Breast epithelium (tissue), 4 donors: ENCODE measurements at regions not wholly inside any gene's neighbourhood (a gene's known extent, or its start where the extent isn't known, plus 50 kb on each side); places are given as distances from the start of the nearest gene placed in this dataset.

ENCODE experiments used
- DNase-seq, 2 donors: peaks; one replicate each; pipeline ENCODE4 v3.0.0-alpha.2; 2019; ENCODE audit warnings: low spot score in 2 of 2
- H3K27ac ChIP-seq, 2 donors: fragments of 200-600 bp; sonication (generic) in 1 of 2; one replicate each; pipeline ENCODE4 v1.5.1; 2016 to 2019; ENCODE audit warnings: mild to moderate bottlenecking in 1 of 2
- H3K27me3 ChIP-seq, 2 donors: fragments of 200-600 bp; sonication (generic) in 1 of 2; one replicate each; pipeline versions ENCODE4 v1.5.1 to v1.6.0; 2017 to 2019; ENCODE audit warnings: control low read depth in 1 of 2, mild to moderate bottlenecking in 1 of 2
- H3K36me3 ChIP-seq: fragments of 200-600 bp; one replicate; pipeline ENCODE4 v1.5.1; 2019
- H3K4me1 ChIP-seq, 2 donors: fragments of 200-600 bp; sonication (generic); one replicate each; pipeline ENCODE4 v1.5.1; 2016 to 2019; ENCODE audit warnings: control low read depth in 1 of 2
- H3K4me3 ChIP-seq, 3 donors: fragments of 200-600 bp; sonication (generic); 1 replicate in 2 of 3; 2 replicates in 1 of 3; pipeline ENCODE4 v1.5.1; 2016 to 2019; ENCODE audit warnings: mild to moderate bottlenecking in 3 of 3, moderate library complexity in 2 of 3
- H3K9me3 ChIP-seq, 2 donors: fragments of 200-600 bp; sonication (generic) in 1 of 2; one replicate each; pipeline ENCODE4 v1.5.1; 2016 to 2019; ENCODE audit warnings: control low read depth in 1 of 2
- CTCF ChIP-seq, 3 donors: fragments of 450-650 bp; IDR thresholded peaks; one replicate each; pipeline ENCODE4 v1.5.1; 2016 to 2017; ENCODE audit warnings: antibody characterized with exemption in 3 of 3, mild to moderate bottlenecking in 3 of 3, moderate library complexity in 3 of 3
- POLR2A ChIP-seq: fragments of 450-650 bp; IDR thresholded peaks from one replicate; pipeline ENCODE4 v1.6.1; 2016; ENCODE audit warnings: antibody characterized with exemption, mild to moderate bottlenecking, moderate library complexity
- POLR2AphosphoS5 ChIP-seq, 3 donors: sonication (generic); formaldehyde crosslinking; IDR thresholded peaks; one replicate each; pipeline ENCODE4 v1.6.1; 2017; ENCODE audit warnings: antibody characterized with exemption in 3 of 3
- intact Hi-C: fragments of 100-400 bp; cut with DNase I; formaldehyde crosslinking; loops from one replicate; pipeline ENCODE4 v1.15.1; 2023; ENCODE audit warnings: low total_unique reads

GRCh38 chr10:83078645-83079044, 1060.7 kb upstream of the GHITM start:
- intact Hi-C loops: no loop called here
- Histone ChIP-seq H3K27ac (no peak overlapping the region), H3K4me1 (no peaks in the 10 kb centered on the region), H3K9me3 (no peaks in the 10 kb centered on the region), H3K4me3 (no peak overlapping the region), H3K27me3 (no peaks in the 10 kb centered on the region), H3K36me3 (no peaks in the 10 kb centered on the region)
- DNase-seq: no peak
- TF ChIP-seq CTCF (IDR thresholded peaks at IDR 0.05): no peak
- TF ChIP-seq POLR2A: no peak
- no peak for TF ChIP-seq POLR2AphosphoS5 (IDR thresholded peaks at IDR 0.05)

GRCh38 chr10:83083831-83084230, 1055.5 kb upstream of the GHITM start:
- TF ChIP-seq CTCF (IDR thresholded peaks at IDR 0.05) (no peak), POLR2AphosphoS5 (IDR thresholded peaks at IDR 0.05) (no peak), POLR2A (no peak)
- intact Hi-C loops: no loop called here
- H3K36me3 ChIP-seq: no peaks in the 10 kb centered on the region
- no peaks in the 10 kb centered on the region for H3K27me3 ChIP-seq
- no peaks in the 10 kb centered on the region for H3K4me1 ChIP-seq
- H3K9me3 ChIP-seq: no peaks in the 10 kb centered on the region
- no peak overlapping the region for H3K4me3 ChIP-seq
- DNase-seq: no peak
- no peak overlapping the region for H3K27ac ChIP-seq

- Histone ChIP-seq H3K4me1 (no peaks in the 10 kb centered on the region), H3K4me3 (no peak overlapping the region), H3K36me3 (no peaks in the 10 kb centered on the region), H3K27me3 (no peaks in the 10 kb centered on the region), H3K9me3 (no peaks in the 10 kb centered on the region), H3K27ac (no peak overlapping the region)
- no peak for DNase-seq
- no peak for TF ChIP-seq POLR2AphosphoS5 (IDR thresholded peaks at IDR 0.05)
- TF ChIP-seq CTCF (IDR thresholded peaks at IDR 0.05): no peak
- no peak for TF ChIP-seq POLR2A
- intact Hi-C loops: no loop called here
These were observed 1050.0 kb upstream of the GHITM start for GRCh38 chr10:83089335-83089734.

GRCh38 chr10:83104616-83105015, 1034.7 kb upstream of the GHITM start:
- peaks cover 0 to 1% of the 10 kb centered on the region in 2 donors for H3K9me3 ChIP-seq
- no peaks in the 10 kb centered on the region for H3K36me3 ChIP-seq
- no peak overlapping the region for H3K27ac ChIP-seq
- H3K4me3 ChIP-seq: no peak overlapping the region
- TF ChIP-seq CTCF (IDR thresholded peaks at IDR 0.05): no peak
- TF ChIP-seq POLR2A: no peak
- TF ChIP-seq POLR2AphosphoS5 (IDR thresholded peaks at IDR 0.05): no peak
- intact Hi-C loops: no loop called here
- no peaks in the 10 kb centered on the region for H3K27me3 ChIP-seq
- H3K4me1 ChIP-seq: no peaks in the 10 kb centered on the region
- no peak for DNase-seq

- Histone ChIP-seq H3K4me3 (no peak overlapping the region), H3K4me1 (no peaks in the 10 kb centered on the region), H3K27ac (no peak overlapping the region), H3K27me3 (no peaks in the 10 kb centered on the region), H3K36me3 (no peaks in the 10 kb centered on the region), H3K9me3 (peaks cover 0 to 25% of the 10 kb centered on the region in 2 donors)
- intact Hi-C loops: no loop called here
- DNase-seq: no peak
- no peak for TF ChIP-seq POLR2AphosphoS5 (IDR thresholded peaks at IDR 0.05)
- no peak for TF ChIP-seq POLR2A
- TF ChIP-seq CTCF (IDR thresholded peaks at IDR 0.05): no peak
These were observed 1030.6 kb upstream of the GHITM start for GRCh38 chr10:83108565-83109333.
